HEK293T (cell line): ENCODE measurements at regions not wholly inside any gene's neighbourhood (a gene's known extent, or its start where the extent isn't known, plus 50 kb on each side); places are given as distances from the start of the nearest gene placed in this dataset.

Experiments
- ARNT ChIP-seq: fragments of 450-650 bp; IDR thresholded peaks from 2 replicates; pipeline ENCODE4 v1.6.1; 2017; ENCODE audit warnings: mild to moderate bottlenecking
- BHLHE40 ChIP-seq: fragments of 450-650 bp; IDR thresholded peaks from 2 replicates; pipeline ENCODE4 v1.6.1; 2016; ENCODE audit warnings: mild to moderate bottlenecking, moderate library complexity, borderline replicate concordance
- ELF4 ChIP-seq: fragments of 450-650 bp; IDR thresholded peaks from 2 replicates; pipeline ENCODE4 v1.6.1; 2017; ENCODE audit warnings: antibody characterized with exemption
- FOXA1 ChIP-seq: fragments of 450-650 bp; IDR thresholded peaks from 2 replicates; pipeline ENCODE4 v1.6.1; 2016; ENCODE audit warnings: mild to moderate bottlenecking
- FOXM1 ChIP-seq: fragments of 450-650 bp; IDR thresholded peaks from 2 replicates; pipeline ENCODE4 v1.6.1; 2017; ENCODE audit warnings: mild to moderate bottlenecking, borderline replicate concordance
- HDGF ChIP-seq: fragments of 450-650 bp; IDR thresholded peaks from 2 replicates; pipeline ENCODE4 v1.6.1; 2017; ENCODE audit warnings: antibody characterized with exemption, borderline replicate concordance
- LEF1 ChIP-seq: fragments of 450-650 bp; IDR thresholded peaks from 2 replicates; pipeline ENCODE4 v1.6.1; 2017; ENCODE audit warnings: mild to moderate bottlenecking, borderline replicate concordance
- NFRKB ChIP-seq: fragments of 450-650 bp; IDR thresholded peaks from 2 replicates; pipeline ENCODE4 v1.6.1; 2016; ENCODE audit warnings: mild to moderate bottlenecking, moderate library complexity
- SP1 ChIP-seq: fragments of 450-650 bp; IDR thresholded peaks from 2 replicates; pipeline ENCODE4 v1.6.1; 2017
- SUZ12 ChIP-seq: fragments of 450-650 bp; IDR thresholded peaks from 2 replicates; pipeline ENCODE4 v1.6.1; 2016; ENCODE audit warnings: mild to moderate bottlenecking
- TARDBP ChIP-seq: fragments of 450-650 bp; IDR thresholded peaks from 2 replicates; pipeline ENCODE4 v1.6.1; 2016
- ZNF384 ChIP-seq: fragments of 450-650 bp; IDR thresholded peaks from 2 replicates; pipeline ENCODE4 v1.6.1; 2016

GRCh38 chr20:51312480-51312783, 230.1 kb downstream of the NFATC2 start:
- no peak for TF ChIP-seq SP1
- no peak for TF ChIP-seq NFRKB
- TF ChIP-seq HDGF, result no peak
- no peak for TF ChIP-seq FOXM1
- TF ChIP-seq ZNF384, result no peak
- TF ChIP-seq ELF4, result no peak
- no peak for TF ChIP-seq BHLHE40
- TF ChIP-seq SUZ12, result no peak
- no peak for TF ChIP-seq TARDBP
- TF ChIP-seq FOXA1, result no peak
- no peak for TF ChIP-seq ARNT
- TF ChIP-seq LEF1, result no peak
